PC-3 (cell line): ENCODE measurements at regions not wholly inside any gene's neighbourhood (a gene's known extent, or its start where the extent isn't known, plus 50 kb on each side); places are given as distances from the start of the nearest gene placed in this dataset.

Experiments
- CTCF ChIP-seq: fragments of 300-600 bp; sonication (generic); conservative IDR thresholded peaks from 2 replicates; pipeline ENCODE4 v1.5.1; 2017; ENCODE audit warnings: antibody characterized with exemption, low read depth, mild to moderate bottlenecking, low read length
- EZH2 ChIP-seq: fragments of 300-600 bp; sonication (generic); IDR thresholded peaks from one replicate; pipeline ENCODE4 v1.6.1; 2017; ENCODE audit warnings: antibody characterized with exemption, mild to moderate bottlenecking, low read length; ENCODE audit not compliant: unreplicated experiment
- EZH2phosphoT487 ChIP-seq: fragments of 300-600 bp; sonication (generic); IDR thresholded peaks from 2 replicates; pipeline ENCODE4 v1.6.1; 2018; ENCODE audit warnings: mild to moderate bottlenecking, antibody characterized with exemption, low read length, borderline replicate concordance

GRCh38 chr14:61930101-61930857 is 168.1 kb downstream of the SNAPC1 start:
- TF ChIP-seq EZH2phosphoT487, result no peak
- TF ChIP-seq CTCF, result no peak
- TF ChIP-seq EZH2, result no peak
